Activated T-cell treated with anti-CD3 and anti-CD28 coated beads, Interleukin-2, amount 50 U/mL, for 4 hours (primary cell): ENCODE measurements at regions not wholly inside any gene's neighbourhood (a gene's known extent, or its start where the extent isn't known, plus 50 kb on each side); places are given as distances from the start of the nearest gene placed in this dataset.

Source experiments
- ATAC-seq, 2 donors: fragments of 200-7000 bp; cut with Tn5 transposase; one replicate each; pipeline ENCODE4 v1.10.0; 2021
- DNase-seq: peaks from one replicate; pipeline ENCODE4 v3.0.0-alpha.2; 2020
- H3K27me3 Mint-ChIP-seq: one replicate; pipeline ENCODE4 v1.8.0; 2021; ENCODE audit warnings: low read depth, mixed read lengths
- H3K36me3 Mint-ChIP-seq: one replicate; pipeline ENCODE4 v1.8.0; 2022; ENCODE audit warnings: mixed read lengths; ENCODE audit not compliant: insufficient read depth
- H3K4me1 Mint-ChIP-seq: one replicate; pipeline ENCODE4 v1.8.0; 2021; ENCODE audit warnings: low read depth, mixed read lengths
- H3K4me3 Mint-ChIP-seq: one replicate; pipeline ENCODE4 v1.8.0; 2021; ENCODE audit warnings: mild to moderate bottlenecking, moderate library complexity, mixed read lengths
- H3K9me3 Mint-ChIP-seq: one replicate; pipeline ENCODE4 v1.8.0; 2021; ENCODE audit warnings: mixed read lengths

GRCh38 chrX:120819126-120819525 is 56.5 kb downstream of the CT47B1 start:
- Mint-ChIP-seq H3K9me3 (no peaks in the 10 kb centered on the region), H3K36me3 (no peaks in the 10 kb centered on the region), H3K4me3 (no peak overlapping the region), H3K27me3 (no peaks in the 10 kb centered on the region), H3K4me1 (no peaks in the 10 kb centered on the region)
- no peak for ATAC-seq
- no peak for DNase-seq

- Mint-ChIP-seq H3K4me1 (no peaks in the 10 kb centered on the region), H3K4me3 (no peak overlapping the region), H3K36me3 (no peaks in the 10 kb centered on the region), H3K9me3 (no peaks in the 10 kb centered on the region), H3K27me3 (peaks cover 2% of the 10 kb centered on the region)
- no peak for ATAC-seq
- DNase-seq: no peak
Observed at GRCh38 chrX:120813982-120814381, 61.7 kb downstream of the CT47B1 start.

GRCh38 chrX:120801426-120801825 is 74.2 kb downstream of the CT47B1 start:
- DNase-seq (no peak), ATAC-seq (no peak)
- Mint-ChIP-seq H3K36me3 (no peaks in the 10 kb centered on the region), H3K4me1 (peaks cover 32% of the 10 kb centered on the region), H3K27me3 (no peaks in the 10 kb centered on the region), H3K4me3 (no peak overlapping the region), H3K9me3 (no peaks in the 10 kb centered on the region)

- Mint-ChIP-seq H3K4me1 (peaks cover 46% of the 10 kb centered on the region), H3K36me3 (no peaks in the 10 kb centered on the region), H3K4me3 (peak overlapping the region; percentile 42), H3K9me3 (no peaks in the 10 kb centered on the region), H3K27me3 (no peaks in the 10 kb centered on the region)
- DNase-seq (no peak), ATAC-seq (peak; percentile 72 to 81)
Observed at GRCh38 chrX:120797188-120797851, 78.3 kb downstream of the CT47B1 start.

GRCh38 chrX:120795301-120795700 is 80.4 kb downstream of the CT47B1 start:
- DNase-seq: no peak
- Mint-ChIP-seq H3K4me1 (peaks cover 51% of the 10 kb centered on the region), H3K27me3 (no peaks in the 10 kb centered on the region), H3K4me3 (no peak overlapping the region), H3K36me3 (no peaks in the 10 kb centered on the region), H3K9me3 (no peaks in the 10 kb centered on the region)
- ATAC-seq: no peak

GRCh38 chrX:120794525-120794975 is 81.1 kb downstream of the CT47B1 start:
- DNase-seq (no peak), ATAC-seq (no peak)
- Mint-ChIP-seq H3K27me3 (no peaks in the 10 kb centered on the region), H3K9me3 (no peaks in the 10 kb centered on the region), H3K36me3 (no peaks in the 10 kb centered on the region), H3K4me1 (peaks cover 48% of the 10 kb centered on the region), H3K4me3 (no peak overlapping the region)

GRCh38 chrX:120793098-120793497 is 82.6 kb downstream of the CT47B1 start:
- Mint-ChIP-seq H3K9me3 (no peaks in the 10 kb centered on the region), H3K27me3 (no peaks in the 10 kb centered on the region), H3K4me3 (no peak overlapping the region), H3K36me3 (no peaks in the 10 kb centered on the region), H3K4me1 (peaks cover 38% of the 10 kb centered on the region)
- DNase-seq (no peak), ATAC-seq (no peak)

GRCh38 chrX:120791013-120791643 is 84.5 kb downstream of the CT47B1 start:
- no peaks in the 10 kb centered on the region for H3K36me3 Mint-ChIP-seq
- ATAC-seq: no peak
- no peak overlapping the region for H3K4me3 Mint-ChIP-seq
- H3K27me3 Mint-ChIP-seq: no peaks in the 10 kb centered on the region
- H3K4me1 Mint-ChIP-seq: peaks cover 22% of the 10 kb centered on the region
- H3K9me3 Mint-ChIP-seq: no peaks in the 10 kb centered on the region
- no peak for DNase-seq

- no peaks in the 10 kb centered on the region for H3K9me3 Mint-ChIP-seq
- peaks cover 19% of the 10 kb centered on the region for H3K4me1 Mint-ChIP-seq
- peak; percentile 18 to 46 for ATAC-seq
- H3K4me3 Mint-ChIP-seq: no peak overlapping the region
- H3K36me3 Mint-ChIP-seq: no peaks in the 10 kb centered on the region
- no peaks in the 10 kb centered on the region for H3K27me3 Mint-ChIP-seq
- no peak for DNase-seq
Observed at GRCh38 chrX:120790552-120790951, 85.1 kb downstream of the CT47B1 start.

- Mint-ChIP-seq H3K4me3 (no peak overlapping the region), H3K4me1 (peaks cover 16% of the 10 kb centered on the region)
- ATAC-seq: peak; percentile 66 to 74
Observed at GRCh38 chrX:120790118-120790517, 85.5 kb downstream of the CT47B1 start.

GRCh38 chrX:120781403-120781802 is 94.3 kb downstream of the CT47B1 start:
- DNase-seq: no peak
- no peak for ATAC-seq
- no peaks in the 10 kb centered on the region for H3K27me3 Mint-ChIP-seq
- no peaks in the 10 kb centered on the region for H3K4me1 Mint-ChIP-seq
- H3K4me3 Mint-ChIP-seq: no peak overlapping the region
- no peaks in the 10 kb centered on the region for H3K36me3 Mint-ChIP-seq
- H3K9me3 Mint-ChIP-seq: no peaks in the 10 kb centered on the region

More at GRCh38 chrX:120790118-120790517, 85.5 kb downstream of the CT47B1 start:
- no peaks in the 10 kb centered on the region for H3K27me3 Mint-ChIP-seq
- no peaks in the 10 kb centered on the region for H3K9me3 Mint-ChIP-seq
- DNase-seq: peak; percentile 7
- no peaks in the 10 kb centered on the region for H3K36me3 Mint-ChIP-seq

- Mint-ChIP-seq H3K9me3 (no peaks in the 10 kb centered on the region), H3K4me1 (no peaks in the 10 kb centered on the region), H3K36me3 (no peaks in the 10 kb centered on the region), H3K4me3 (no peak overlapping the region), H3K27me3 (no peaks in the 10 kb centered on the region)
- ATAC-seq: no peak
- no peak for DNase-seq
Observed at GRCh38 chrX:120775959-120776358, 99.7 kb downstream of the CT47B1 start.

- no peak for DNase-seq
- Mint-ChIP-seq H3K27me3 (no peaks in the 10 kb centered on the region), H3K4me3 (no peak overlapping the region), H3K4me1 (no peaks in the 10 kb centered on the region), H3K36me3 (no peaks in the 10 kb centered on the region), H3K9me3 (no peaks in the 10 kb centered on the region)
- ATAC-seq: no peak
Observed at GRCh38 chrX:120774606-120775005, 101.1 kb downstream of the CT47B1 start.

- Mint-ChIP-seq H3K36me3 (no peaks in the 10 kb centered on the region), H3K9me3 (no peaks in the 10 kb centered on the region), H3K27me3 (no peaks in the 10 kb centered on the region), H3K4me3 (no peak overlapping the region), H3K4me1 (no peaks in the 10 kb centered on the region)
- DNase-seq (no peak), ATAC-seq (no peak)
Observed at GRCh38 chrX:120773801-120774200, 101.9 kb downstream of the CT47B1 start.

GRCh38 chrX:120769576-120770341 is 105.9 kb downstream of the CT47B1 start:
- no peak for DNase-seq
- ATAC-seq: no peak
- H3K4me1 Mint-ChIP-seq: no peaks in the 10 kb centered on the region
- no peaks in the 10 kb centered on the region for H3K9me3 Mint-ChIP-seq
- no peak overlapping the region for H3K4me3 Mint-ChIP-seq
- no peaks in the 10 kb centered on the region for H3K36me3 Mint-ChIP-seq
- H3K27me3 Mint-ChIP-seq: no peaks in the 10 kb centered on the region
